ENCODE measurements at regions not wholly inside any gene's neighbourhood (a gene's known extent, or its start where the extent isn't known, plus 50 kb on each side); places are given as distances from the start of the nearest gene placed in this dataset.

GRCh38 chr1:163837206-163837605 lies 515.5 kb downstream of the NUF2 start:
- no peak overlapping the region for H2BK12ac ChIP-seq (ENCODE audit: insufficient read length, low read depth, low read length)
- H3K79me1 ChIP-seq (ENCODE audit: insufficient read depth, low read depth, low read length, poor library complexity, severe bottlenecking): no peaks in the 10 kb centered on the region
- H3K9me3 Mint-ChIP-seq: 0 out of 5 replicates have a peak, but pooled peaks cover 0 to 3% of the 10 kb centered on the region in 2 experiments
- no CpG with 5 or more reads among the region's 3 CpGs for WGBS (ENCODE audit: extremely low coverage, insufficient read length, low lambda C conversion rate)
- no peak overlapping the region for H2AK5ac ChIP-seq (ENCODE audit: insufficient read length, low read length)
- H2BK5ac ChIP-seq (ENCODE audit: insufficient read length, low read length): no peak overlapping the region
- no peaks in the 10 kb centered on the region for H3K23me2 ChIP-seq (ENCODE audit: insufficient read length, low read depth, low read length, poor library complexity, severe bottlenecking)
- H2BK120ac ChIP-seq (ENCODE audit: low read depth, low read length, poor library complexity, severe bottlenecking): no peak overlapping the region
- no peak overlapping the region for H3K56ac ChIP-seq (ENCODE audit: insufficient read length, low read depth, low read length)
- H3K27ac Mint-ChIP-seq: no peak overlapping the region
- no peak overlapping the region for H4K5ac ChIP-seq (ENCODE audit: insufficient read length, low read depth, low read length)
- no peak for TF ChIP-seq CTCF (conservative IDR thresholded peaks at IDR 0.05)
- H4K91ac ChIP-seq (ENCODE audit: insufficient read length, low read depth, low read length): no peak overlapping the region
- no peaks in the 10 kb centered on the region for H3K27me3 Mint-ChIP-seq (ENCODE audit: low read depth)
- no peak overlapping the region for H2BK15ac ChIP-seq (ENCODE audit: low read depth, low read length)
- H4K8ac ChIP-seq (replicated peaks; ENCODE audit: insufficient read length, low read depth, low read length): no peak overlapping the region
- H3K4me1 ChIP-seq (ENCODE audit: insufficient read depth, low read length): no peaks in the 10 kb centered on the region; the same call in 1 of the 2 replicates
- no peak for DNase-seq
- H3K4ac ChIP-seq (ENCODE audit: low read depth, low read length): no peak overlapping the region
- H3K79me2 ChIP-seq (ENCODE audit: insufficient read depth, low read length): no peaks in the 10 kb centered on the region
- H3K14ac ChIP-seq (ENCODE audit: insufficient read depth, low read length): no peak overlapping the region
- H3K27ac ChIP-seq (ENCODE audit: insufficient read length, low read depth, low read length): no peak overlapping the region
- H4K20me1 ChIP-seq (ENCODE audit: control insufficient read depth, insufficient read depth, insufficient read length): no peaks in the 10 kb centered on the region
- H3T11ph ChIP-seq (ENCODE audit: low read length): no peak overlapping the region
- H3K4me2 ChIP-seq (ENCODE audit: insufficient read depth, insufficient read length, low read length): no peak overlapping the region
- H3K4me1 Mint-ChIP-seq: peaks cover 13 to 22% of the 10 kb centered on the region in 2 experiments
- no peak overlapping the region for H3K9ac ChIP-seq (ENCODE audit: extremely low read depth, insufficient read length, low read length)
- H3K9me3 ChIP-seq (ENCODE audit: control insufficient read depth, low read depth, low read length): no peaks in the 10 kb centered on the region
- no peak overlapping the region for H3K4me3 Mint-ChIP-seq
- H3K18ac ChIP-seq (ENCODE audit: insufficient read length, low read depth, low read length): no peak overlapping the region
- peaks cover 0 to 1% (median 0%) of the 10 kb centered on the region in 3 experiments; a peak in 1 of 7 replicates for H3K36me3 Mint-ChIP-seq (ENCODE audit: insufficient read depth in 1 of 3, low read depth in 3 of 3)
- no peaks in the 10 kb centered on the region for H3K27me3 ChIP-seq (ENCODE audit: insufficient read depth, low read length)
- H2BK20ac ChIP-seq (ENCODE audit: low read depth, low read length, poor library complexity, severe bottlenecking): no peak overlapping the region
- H2AFZ ChIP-seq (ENCODE audit: low read length): no peak overlapping the region
- no peak overlapping the region for H3K23ac ChIP-seq (ENCODE audit: insufficient read length, low read depth, low read length)
